ENCODE measurements at regions not wholly inside any gene's neighbourhood (a gene's known extent, or its start where the extent isn't known, plus 50 kb on each side); places are given as distances from the start of the nearest gene placed in this dataset.

GRCh38 chr2:150050036-150050435, 437.4 kb downstream of the RND3 start:
- H3K4me3 ChIP-seq (ENCODE audit: low read depth, low read length), result no peak overlapping the region
- DNase-seq (ENCODE audit: low read depth), result no peak
- TF ChIP-seq CTCF (conservative IDR thresholded peaks at IDR 0.05; ENCODE audit: low read depth, low read length), result no peak

GRCh38 chr2:150047620-150048222, 439.7 kb downstream of the RND3 start:
- peak; percentile 52 for DNase-seq (ENCODE audit: low read depth)
- TF ChIP-seq CTCF (conservative IDR thresholded peaks at IDR 0.05; ENCODE audit: low read depth, low read length), result no peak
- no peak overlapping the region for H3K4me3 ChIP-seq (ENCODE audit: low read depth, low read length)

DNA sequence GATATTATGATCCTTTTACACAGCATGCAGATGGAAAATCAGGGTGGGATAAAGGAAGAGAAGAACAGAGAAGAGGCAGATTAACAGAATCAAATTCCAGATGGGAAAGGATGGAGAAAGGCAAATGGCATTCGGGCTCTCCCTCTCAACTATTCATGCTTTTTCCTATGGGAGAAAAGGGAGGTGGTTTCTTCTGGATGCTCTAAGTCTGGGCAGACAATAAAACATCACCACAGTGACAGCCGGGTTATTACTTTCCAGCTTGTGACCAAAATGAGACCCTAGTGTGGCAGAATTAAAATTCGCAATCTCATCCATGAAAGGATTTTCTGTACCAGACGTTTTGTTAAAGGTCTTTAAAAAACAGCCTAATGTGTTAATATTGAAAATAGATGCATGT, 440.7 kb downstream of the RND3 start:
- H3K4me3 ChIP-seq (ENCODE audit: low read depth, low read length), result no peak overlapping the region
- no peak for TF ChIP-seq CTCF (conservative IDR thresholded peaks at IDR 0.05; ENCODE audit: low read depth, low read length)
- DNase-seq (ENCODE audit: low read depth), result no peak

DNA sequence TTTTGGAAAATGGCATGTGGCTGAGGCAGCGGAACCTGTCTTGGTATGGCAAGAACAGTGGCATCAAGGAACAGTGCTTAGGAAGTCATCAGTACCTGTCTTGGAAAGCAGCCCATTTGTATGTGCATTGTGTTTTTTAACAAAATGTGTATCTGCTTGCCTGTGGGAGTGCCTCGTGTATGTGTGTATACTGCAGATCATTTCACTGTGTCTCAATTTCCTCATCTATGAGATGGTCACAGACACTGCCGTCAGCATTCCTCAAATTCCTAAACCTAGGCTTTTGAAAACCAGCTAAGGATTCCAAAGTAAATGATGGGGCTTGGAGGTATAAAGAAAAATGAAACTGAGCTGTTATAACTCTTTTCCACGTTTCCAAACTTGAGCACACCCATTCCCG, 441.3 kb downstream of the RND3 start:
- peak; percentile 62 for DNase-seq (ENCODE audit: low read depth)
- TF ChIP-seq CTCF (conservative IDR thresholded peaks at IDR 0.05; ENCODE audit: low read depth, low read length), result no peak
- H3K4me3 ChIP-seq (ENCODE audit: low read depth, low read length), result peak overlapping the region; percentile 8

DNA sequence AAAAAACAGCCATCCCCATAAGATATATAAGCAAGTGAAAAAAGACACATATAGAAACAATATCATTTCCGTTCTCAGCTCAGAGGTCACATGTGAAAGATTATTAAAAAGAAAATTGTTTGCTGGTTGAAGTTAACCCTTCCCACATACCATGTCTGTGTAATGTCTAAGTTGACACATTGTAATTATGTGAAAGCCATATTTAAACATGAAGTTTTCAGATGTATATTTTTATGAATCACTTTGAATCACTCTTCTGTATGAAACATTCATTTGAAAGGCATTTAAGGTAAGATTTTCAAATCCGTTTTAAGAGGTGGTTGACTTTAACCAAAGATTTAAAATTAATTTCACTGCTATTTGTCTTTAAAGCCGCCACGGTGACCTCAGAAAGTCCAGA, 441.9 kb downstream of the RND3 start:
- no peak for TF ChIP-seq CTCF (conservative IDR thresholded peaks at IDR 0.05; ENCODE audit: low read depth, low read length)
- H3K4me3 ChIP-seq (ENCODE audit: low read depth, low read length), result no peak overlapping the region
- no peak for DNase-seq (ENCODE audit: low read depth)

DNA sequence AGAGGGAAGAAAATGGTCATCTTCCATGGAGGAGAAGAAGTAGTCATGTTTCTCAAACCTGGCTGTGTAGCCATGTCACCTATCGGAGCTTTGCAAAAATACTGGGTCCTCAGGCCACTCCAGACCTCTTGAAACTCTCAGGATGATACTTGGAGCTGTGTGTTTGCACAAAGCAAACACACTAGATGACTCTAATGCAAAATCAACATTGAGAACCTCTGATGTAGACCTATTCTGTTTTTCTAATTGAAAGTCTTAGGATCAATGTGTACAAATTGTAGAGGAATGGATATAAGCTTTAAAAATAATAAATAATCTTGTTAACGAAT, 444.3 kb downstream of the RND3 start:
- TF ChIP-seq CTCF (conservative IDR thresholded peaks at IDR 0.05; ENCODE audit: low read depth, low read length), result no peak
- DNase-seq (ENCODE audit: low read depth), result no peak
- no peak overlapping the region for H3K4me3 ChIP-seq (ENCODE audit: low read depth, low read length)

- H3K4me3 ChIP-seq (ENCODE audit: low read depth, low read length), result no peak overlapping the region
- no peak for TF ChIP-seq CTCF (conservative IDR thresholded peaks at IDR 0.05; ENCODE audit: low read depth, low read length)
- no peak for DNase-seq (ENCODE audit: low read depth)
These were observed 444.8 kb downstream of the RND3 start for GRCh38 chr2:150042500-150043171.
